ENCODE measurements at regions not wholly inside any gene's neighbourhood (a gene's known extent, or its start where the extent isn't known, plus 50 kb on each side); places are given as distances from the start of the nearest gene placed in this dataset.

DNA sequence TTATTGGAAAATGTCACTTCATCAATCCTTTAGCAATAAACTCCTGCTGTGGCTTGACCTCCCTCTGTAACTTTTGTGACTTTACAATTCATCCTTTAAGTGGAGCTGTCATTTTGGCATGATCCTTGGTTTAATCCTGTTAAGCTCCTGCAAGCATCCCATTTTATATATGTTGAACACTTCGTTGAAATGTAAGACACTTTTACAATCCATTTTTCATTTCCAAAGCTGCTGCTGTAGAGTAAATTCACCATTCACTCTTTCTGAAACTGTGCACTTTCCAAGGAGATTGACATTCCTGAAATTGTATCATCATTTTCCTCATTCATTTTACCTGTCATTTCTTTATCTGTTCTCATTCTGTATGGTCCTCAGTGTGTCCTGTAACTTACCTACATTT, 1003.2 kb upstream of the GOT2 start:
- WGBS, 3 donors: 36 to 56% (median 47%) methylated on average over 1 of the region's 1 CpG

GRCh38 chr16:59733321-59733720, 999.2 kb upstream of the GOT2 start:
- H3K4me3 ChIP-seq: no peak overlapping the region
- intact Hi-C loops (cut with DNase I): no loop called here
- H3K27ac ChIP-seq: no peak overlapping the region
- H3K9me3 ChIP-seq: no peaks in the 10 kb centered on the region
- TF ChIP-seq, protein P1, sequence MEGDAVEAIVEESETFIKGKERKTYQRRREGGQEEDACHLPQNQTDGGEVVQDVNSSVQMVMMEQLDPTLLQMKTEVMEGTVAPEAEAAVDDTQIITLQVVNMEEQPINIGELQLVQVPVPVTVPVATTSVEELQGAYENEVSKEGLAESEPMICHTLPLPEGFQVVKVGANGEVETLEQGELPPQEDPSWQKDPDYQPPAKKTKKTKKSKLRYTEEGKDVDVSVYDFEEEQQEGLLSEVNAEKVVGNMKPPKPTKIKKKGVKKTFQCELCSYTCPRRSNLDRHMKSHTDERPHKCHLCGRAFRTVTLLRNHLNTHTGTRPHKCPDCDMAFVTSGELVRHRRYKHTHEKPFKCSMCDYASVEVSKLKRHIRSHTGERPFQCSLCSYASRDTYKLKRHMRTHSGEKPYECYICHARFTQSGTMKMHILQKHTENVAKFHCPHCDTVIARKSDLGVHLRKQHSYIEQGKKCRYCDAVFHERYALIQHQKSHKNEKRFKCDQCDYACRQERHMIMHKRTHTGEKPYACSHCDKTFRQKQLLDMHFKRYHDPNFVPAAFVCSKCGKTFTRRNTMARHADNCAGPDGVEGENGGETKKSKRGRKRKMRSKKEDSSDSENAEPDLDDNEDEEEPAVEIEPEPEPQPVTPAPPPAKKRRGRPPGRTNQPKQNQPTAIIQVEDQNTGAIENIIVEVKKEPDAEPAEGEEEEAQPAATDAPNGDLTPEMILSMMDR (IDR thresholded peaks at IDR 0.05): no peak
- TF ChIP-seq EP300 (IDR thresholded peaks at IDR 0.05): no peak
- no peak for TF ChIP-seq POLR2A (IDR thresholded peaks at IDR 0.05)
- no peaks in the 10 kb centered on the region for H3K36me3 ChIP-seq
- no peaks in the 10 kb centered on the region for H3K27me3 ChIP-seq
- no peak for DNase-seq
- no peaks in the 10 kb centered on the region for H3K4me1 ChIP-seq (ENCODE audit: insufficient read depth)

More for the DNA sequence above, 1003.2 kb upstream of the GOT2 start:
- H3K4me1 ChIP-seq (ENCODE audit: insufficient read depth): no peaks in the 10 kb centered on the region
- H3K4me3 ChIP-seq: no peak overlapping the region
- no peak overlapping the region for H3K27ac ChIP-seq
- H3K9me3 ChIP-seq: no peaks in the 10 kb centered on the region
- no peaks in the 10 kb centered on the region for H3K27me3 ChIP-seq
- no peak for DNase-seq
- TF ChIP-seq POLR2A (IDR thresholded peaks at IDR 0.05) (no peak), EP300 (IDR thresholded peaks at IDR 0.05) (no peak)
- TF ChIP-seq, protein P1 (IDR thresholded peaks at IDR 0.05): no peak
- H3K36me3 ChIP-seq: no peaks in the 10 kb centered on the region
- intact Hi-C loops (cut with DNase I): no loop called here

DNA sequence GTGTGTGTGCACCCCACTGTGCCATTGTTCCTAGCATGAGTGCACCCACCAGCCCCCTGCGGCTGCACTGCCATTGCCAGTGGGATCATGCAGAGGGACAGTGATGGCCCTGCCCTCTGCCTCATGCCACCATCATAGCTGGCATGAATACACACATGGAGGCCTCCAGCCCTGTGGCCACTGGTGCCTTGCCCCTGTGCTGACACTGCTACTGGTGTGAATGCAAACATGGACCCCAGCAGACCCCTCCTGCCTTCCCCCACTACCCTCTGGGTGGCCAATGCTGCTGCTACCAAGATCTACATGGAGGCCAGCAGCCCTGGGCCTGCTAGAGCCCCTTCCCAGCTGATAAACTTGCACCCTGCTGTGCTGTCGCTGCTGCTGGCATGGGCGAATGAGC, 995.5 kb upstream of the GOT2 start:
- Histone ChIP-seq H3K4me3 (no peak overlapping the region), H3K4me1 (ENCODE audit: insufficient read depth) (no peaks in the 10 kb centered on the region), H3K36me3 (no peaks in the 10 kb centered on the region), H3K27me3 (no peaks in the 10 kb centered on the region), H3K9me3 (no peaks in the 10 kb centered on the region), H3K27ac (no peak overlapping the region)
- WGBS, 3 donors: 93 to 95% (median 94%) methylated on average over 3 of the region's 3 CpGs
- TF ChIP-seq, protein P1 (IDR thresholded peaks at IDR 0.05): no peak
- TF ChIP-seq EP300 (IDR thresholded peaks at IDR 0.05) (no peak), POLR2A (IDR thresholded peaks at IDR 0.05) (no peak)
- intact Hi-C loops (cut with DNase I): no loop called here
- no peak for DNase-seq

DNA sequence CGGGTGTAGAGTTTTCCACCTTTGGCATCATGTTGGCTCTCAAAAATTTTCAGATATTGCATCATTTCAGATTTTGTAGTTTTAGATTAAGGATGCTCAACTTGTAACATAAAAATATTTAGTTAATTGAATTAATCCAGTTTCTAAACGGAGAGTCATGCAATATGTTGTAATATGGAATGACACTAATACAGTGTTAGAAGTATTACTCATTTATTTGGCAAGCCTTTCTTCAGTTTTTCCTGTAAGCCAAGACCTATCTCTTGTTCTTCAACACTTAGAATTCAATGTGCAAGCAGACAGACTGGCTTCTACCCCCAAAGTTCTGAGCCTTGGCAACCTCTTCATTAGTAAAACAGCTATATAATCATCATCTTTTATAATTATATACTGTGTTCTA, 985.0 kb upstream of the GOT2 start:
- no peaks in the 10 kb centered on the region for H3K4me1 ChIP-seq (ENCODE audit: insufficient read depth)
- no peak for TF ChIP-seq POLR2A (IDR thresholded peaks at IDR 0.05)
- no peak for TF ChIP-seq EP300 (IDR thresholded peaks at IDR 0.05)
- TF ChIP-seq, protein P1 (IDR thresholded peaks at IDR 0.05): no peak
- H3K4me3 ChIP-seq: no peak overlapping the region
- no peaks in the 10 kb centered on the region for H3K36me3 ChIP-seq
- 60 to 71% (median 66%) methylated on average over 2 of the region's 2 CpGs for WGBS, 3 donors
- peaks cover 2% of the 10 kb centered on the region for H3K27me3 ChIP-seq
- no peak overlapping the region for H3K27ac ChIP-seq
- intact Hi-C loops (cut with DNase I): no loop called here
- DNase-seq: no peak
- H3K9me3 ChIP-seq: no peaks in the 10 kb centered on the region

All from ovary (tissue), 7 donors.